Right lobe of liver (tissue), 6 donors: ENCODE measurements at regions not wholly inside any gene's neighbourhood (a gene's known extent, or its start where the extent isn't known, plus 50 kb on each side); places are given as distances from the start of the nearest gene placed in this dataset.

Source experiments
- ATAC-seq, 4 donors: fragments of 200-7000 bp; cut with Tn5 transposase; one replicate each; pipeline ENCODE4 v1.9.1; 2020; ENCODE audit warnings: mild to moderate bottlenecking in 4 of 4, moderate library complexity in 4 of 4
- DNase-seq, 3 donors: peaks; one replicate each; pipeline ENCODE4 v3.0.0-alpha.2; 2020
- H3K27ac ChIP-seq, 3 donors: fragments of 200-600 bp; one replicate each; pipeline ENCODE4 v1.8.0; 2022
- H3K27me3 ChIP-seq, 2 donors: fragments of 200-600 bp; one replicate each; pipeline ENCODE4 v1.8.0; 2022
- H3K36me3 ChIP-seq, 4 donors: fragments of 200-600 bp; sonication (generic) in 1 of 4; one replicate each; pipeline versions ENCODE4 v1.5.1 to v1.8.0; 2017 to 2022; ENCODE audit warnings: control low read depth in 1 of 4
- H3K4me1 ChIP-seq, 4 donors: fragments of 200-600 bp; sonication (generic) in 1 of 4; one replicate each; pipeline versions ENCODE4 v1.5.1 to v1.8.0; 2017 to 2022; ENCODE audit warnings: control low read depth in 1 of 4
- H3K4me3 ChIP-seq, 3 donors: fragments of 200-600 bp; one replicate each; pipeline ENCODE4 v1.8.0; 2022
- H3K9me3 ChIP-seq, 4 donors: fragments of 200-600 bp; sonication (generic) in 1 of 4; one replicate each; pipeline versions ENCODE4 v1.5.1 to v1.8.0; 2017 to 2022; ENCODE audit warnings: control low read depth in 1 of 4
- POLR2A ChIP-seq: fragments of 450-650 bp; IDR thresholded peaks from one replicate; pipeline ENCODE4 v1.6.1; 2017; ENCODE audit warnings: antibody characterized with exemption, mild to moderate bottlenecking
- WGBS: methylation state at CpG from one replicate; pipeline ENCODE4 v1.1.6; 2018; ENCODE audit warnings: low coverage, low lambda C conversion rate; ENCODE audit not compliant: insufficient coverage; ENCODE audit errors: missing lambda C conversion rate; 5-methylcytosine and 5-hydroxymethylcytosine counted together
- intact Hi-C, 2 donors: fragments of 100-400 bp; cut with DNase I; formaldehyde crosslinking; loops; one replicate each; pipeline versions ENCODE4 v1.11.2 to v1.14.1; 2022
- TF ChIP-seq, protein P1 (sequence below), 4 donors: fragments of 200-600 bp in 3 of 4; fragments of 450-650 bp in 1 of 4; IDR thresholded peaks; one replicate each; pipeline versions ENCODE4 v1.5.1 to v1.8.0; 2016 to 2022; ENCODE audit warnings: antibody characterized with exemption in 4 of 4, mild to moderate bottlenecking in 2 of 4
- donor health status: DM: no; HTN: yes; CAD: no.
- donor health status: DM: no; HTN: no; CAD: no.
- donor health status: DM: no; HTN: no; CAD: no.
- donor health status: DM: no; HTN: yes; CAD: no.
- donor health status: DM: no; HTN: yes; CAD: no.

DNA sequence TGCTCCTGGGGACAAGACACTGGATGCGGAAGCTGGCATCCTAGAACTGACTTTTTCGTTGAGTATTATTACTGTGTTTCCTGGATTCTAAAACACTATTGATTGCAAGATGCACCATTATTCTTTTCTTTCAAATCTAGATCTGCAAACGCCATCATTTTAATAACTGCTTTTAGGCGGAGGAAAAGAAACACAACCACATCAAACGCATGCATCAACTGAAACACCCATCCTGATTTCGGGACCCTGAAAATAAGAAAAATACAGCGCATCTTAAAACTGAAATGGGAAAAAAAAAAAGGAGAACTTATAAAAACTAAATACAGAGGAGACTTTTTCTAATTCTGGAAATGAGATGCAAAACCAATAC is 103.7 kb upstream of the MAX start:
- WGBS: 69% methylated on average over 5 of the region's 7 CpGs
- Histone ChIP-seq H3K27ac (no peak overlapping the region), H3K36me3 (no peaks in the 10 kb centered on the region), H3K4me3 (no peak overlapping the region), H3K27me3 (no peaks in the 10 kb centered on the region), H3K9me3 (no peaks in the 10 kb centered on the region), H3K4me1 (no peaks in the 10 kb centered on the region)
- TF ChIP-seq, protein P1, sequence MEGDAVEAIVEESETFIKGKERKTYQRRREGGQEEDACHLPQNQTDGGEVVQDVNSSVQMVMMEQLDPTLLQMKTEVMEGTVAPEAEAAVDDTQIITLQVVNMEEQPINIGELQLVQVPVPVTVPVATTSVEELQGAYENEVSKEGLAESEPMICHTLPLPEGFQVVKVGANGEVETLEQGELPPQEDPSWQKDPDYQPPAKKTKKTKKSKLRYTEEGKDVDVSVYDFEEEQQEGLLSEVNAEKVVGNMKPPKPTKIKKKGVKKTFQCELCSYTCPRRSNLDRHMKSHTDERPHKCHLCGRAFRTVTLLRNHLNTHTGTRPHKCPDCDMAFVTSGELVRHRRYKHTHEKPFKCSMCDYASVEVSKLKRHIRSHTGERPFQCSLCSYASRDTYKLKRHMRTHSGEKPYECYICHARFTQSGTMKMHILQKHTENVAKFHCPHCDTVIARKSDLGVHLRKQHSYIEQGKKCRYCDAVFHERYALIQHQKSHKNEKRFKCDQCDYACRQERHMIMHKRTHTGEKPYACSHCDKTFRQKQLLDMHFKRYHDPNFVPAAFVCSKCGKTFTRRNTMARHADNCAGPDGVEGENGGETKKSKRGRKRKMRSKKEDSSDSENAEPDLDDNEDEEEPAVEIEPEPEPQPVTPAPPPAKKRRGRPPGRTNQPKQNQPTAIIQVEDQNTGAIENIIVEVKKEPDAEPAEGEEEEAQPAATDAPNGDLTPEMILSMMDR (IDR thresholded peaks at IDR 0.05): no peak
- TF ChIP-seq POLR2A: no peak
- ATAC-seq (no peak), DNase-seq (no peak)
- intact Hi-C loops: no loop called here

DNA sequence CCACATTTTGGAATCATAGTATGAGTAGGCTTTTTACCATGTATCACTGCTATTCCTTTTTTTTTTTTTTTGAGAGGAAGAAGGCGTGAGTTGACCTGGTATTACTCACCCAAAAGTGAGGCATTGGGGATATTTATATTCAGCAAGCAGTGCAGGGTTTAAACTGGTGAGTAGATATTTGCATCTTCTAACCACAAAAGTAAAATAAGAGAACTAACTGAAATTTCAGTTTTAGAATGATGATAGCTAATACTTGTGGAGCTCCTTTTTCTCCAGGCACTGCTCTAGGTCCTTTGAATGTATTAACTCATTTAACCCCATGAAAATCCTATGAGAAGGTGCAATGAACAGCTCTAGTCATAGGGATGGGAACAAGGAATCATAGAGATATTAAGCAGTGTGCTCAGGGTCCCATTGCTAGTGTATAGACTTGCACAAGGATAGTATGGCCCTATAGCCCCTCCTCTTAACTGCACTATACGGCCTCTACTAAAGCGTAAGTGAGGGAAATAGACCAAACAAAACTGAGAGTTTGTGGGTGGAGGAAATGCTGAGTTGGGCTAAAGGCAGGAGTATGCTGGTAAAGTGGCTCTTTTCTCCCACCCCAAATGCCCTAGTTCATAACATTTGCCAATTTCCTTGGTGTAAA is 104.3 kb upstream of the MAX start:
- H3K36me3 ChIP-seq: no peaks in the 10 kb centered on the region
- DNase-seq (no peak), ATAC-seq (peak in 2 of 4 donors; percentile 27 to 32)
- H3K4me3 ChIP-seq: no peak overlapping the region
- no peaks in the 10 kb centered on the region for H3K4me1 ChIP-seq
- 62% methylated on average over 3 of the region's 3 CpGs for WGBS
- TF ChIP-seq, protein P1 (IDR thresholded peaks at IDR 0.05): no peak
- intact Hi-C loops: no loop called here
- no peak overlapping the region for H3K27ac ChIP-seq
- no peaks in the 10 kb centered on the region for H3K27me3 ChIP-seq
- H3K9me3 ChIP-seq: no peaks in the 10 kb centered on the region

DNA sequence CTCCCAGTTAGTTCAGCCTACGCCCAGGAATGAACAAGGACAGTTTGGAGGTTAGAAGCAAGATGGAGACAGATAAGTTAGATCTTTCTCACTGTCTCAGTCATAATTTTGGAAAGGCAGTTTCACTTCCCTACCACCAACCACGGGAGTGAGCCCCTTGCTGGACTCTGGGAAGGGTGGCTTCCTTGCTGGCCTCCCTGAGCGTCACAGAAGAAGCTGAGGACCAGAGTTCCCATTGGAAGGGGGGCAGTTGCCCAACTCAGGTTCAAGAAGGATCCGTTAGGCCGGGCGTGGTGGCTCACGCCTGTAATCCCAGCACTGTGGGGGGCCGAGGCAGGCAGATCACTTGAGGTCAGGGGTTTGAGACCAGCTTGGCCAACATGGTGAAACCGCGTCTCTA is 106.2 kb upstream of the MAX start:
- DNase-seq: no peak
- no peaks in the 10 kb centered on the region for H3K27me3 ChIP-seq
- WGBS: 79% methylated on average over 9 of the region's 10 CpGs

DNA sequence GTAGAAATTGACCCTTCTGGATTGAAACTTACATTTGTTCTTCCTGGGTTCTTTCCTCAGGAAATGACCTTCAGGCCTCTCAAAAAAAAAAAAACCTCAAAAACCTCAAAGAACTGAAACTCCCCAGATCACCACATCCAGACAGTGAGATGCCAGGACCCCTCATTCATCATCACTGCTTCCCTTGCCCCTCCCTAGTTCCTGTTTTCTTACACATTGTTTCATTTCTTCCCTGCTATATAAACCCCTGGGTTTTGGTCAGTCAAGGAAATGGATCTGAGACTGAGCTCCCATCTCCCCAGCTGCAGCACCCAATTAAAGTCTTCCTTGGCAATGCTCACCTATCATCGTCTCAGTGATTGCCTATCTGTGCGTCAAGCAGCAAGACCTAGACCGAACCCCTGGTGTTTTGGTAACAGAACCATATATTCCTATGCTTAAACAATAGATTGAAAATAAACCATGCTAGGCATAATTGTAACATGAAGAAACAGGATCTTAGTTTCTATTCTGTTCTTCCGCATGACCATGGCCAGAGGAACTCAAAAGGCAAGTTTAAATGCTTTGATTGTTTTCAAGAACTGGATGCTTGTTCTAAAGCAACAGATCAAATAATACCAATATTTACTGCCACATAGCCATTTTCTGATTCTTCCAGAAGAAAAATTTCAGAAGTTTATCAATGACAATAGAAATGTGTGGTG is 108.0 kb upstream of the MAX start:
- H3K9me3 ChIP-seq: no peaks in the 10 kb centered on the region
- intact Hi-C loops: no loop called here
- no peak for ATAC-seq
- no peaks in the 10 kb centered on the region for H3K27me3 ChIP-seq
- 59% methylated on average over 4 of the region's 4 CpGs for WGBS
- H3K36me3 ChIP-seq: no peaks in the 10 kb centered on the region
- H3K4me1 ChIP-seq: no peaks in the 10 kb centered on the region
- no peak overlapping the region for H3K27ac ChIP-seq
- no peak overlapping the region for H3K4me3 ChIP-seq
- TF ChIP-seq, protein P1 (IDR thresholded peaks at IDR 0.05): no peak
- TF ChIP-seq POLR2A: no peak
- no peak for DNase-seq

More for the DNA sequence above, 106.2 kb upstream of the MAX start:
- H3K4me3 ChIP-seq: no peak overlapping the region
- ATAC-seq: peak in 3 of 4 donors; percentile 36 to 43 (median 39)
- H3K9me3 ChIP-seq: no peaks in the 10 kb centered on the region
- intact Hi-C loops: no loop called here
- H3K4me1 ChIP-seq: no peaks in the 10 kb centered on the region
- no peak overlapping the region for H3K27ac ChIP-seq
- no peaks in the 10 kb centered on the region for H3K36me3 ChIP-seq
- TF ChIP-seq, protein P1 (IDR thresholded peaks at IDR 0.05): no peak
- TF ChIP-seq POLR2A: no peak
